Stimulated activated CD8-positive, alpha-beta memory T cell treated with anti-CD3 and anti-CD28 coated beads, Interleukin-4, amount 100 ng/mL, for 24 hours (primary cell): ENCODE measurements at regions not wholly inside any gene's neighbourhood (a gene's known extent, or its start where the extent isn't known, plus 50 kb on each side); places are given as distances from the start of the nearest gene placed in this dataset.

Experiments used
- DNase-seq: peaks from one replicate; pipeline ENCODE4 v3.0.0-alpha.2; 2020; ENCODE audit warnings: low read depth

- no peak for DNase-seq
Measured at GRCh38 chr13:91100944-91101343, 246.5 kb upstream of the MIR17HG start.

- DNase-seq: no peak
Measured at GRCh38 chr13:91101381-91101780, 246.1 kb upstream of the MIR17HG start.

GRCh38 chr13:91105270-91105669 is 242.2 kb upstream of the MIR17HG start:
- no peak for DNase-seq

GRCh38 chr13:91106565-91106964 is 240.9 kb upstream of the MIR17HG start:
- no peak for DNase-seq

- no peak for DNase-seq
Measured at GRCh38 chr13:91108315-91108714, 239.2 kb upstream of the MIR17HG start.

GRCh38 chr13:91111476-91112200 is 235.8 kb upstream of the MIR17HG start:
- no peak for DNase-seq

GRCh38 chr13:91112201-91112923 is 235.1 kb upstream of the MIR17HG start:
- no peak for DNase-seq

GRCh38 chr13:91112924-91113277 is 234.6 kb upstream of the MIR17HG start:
- DNase-seq: no peak

GRCh38 chr13:91115776-91116175 is 231.7 kb upstream of the MIR17HG start:
- DNase-seq: no peak

GRCh38 chr13:91117351-91117750 is 230.1 kb upstream of the MIR17HG start:
- DNase-seq: no peak

GRCh38 chr13:91119643-91120042 is 227.8 kb upstream of the MIR17HG start:
- no peak for DNase-seq

GRCh38 chr13:91122766-91123165 is 224.7 kb upstream of the MIR17HG start:
- no peak for DNase-seq

- DNase-seq: no peak
Measured at GRCh38 chr13:91123456-91124127, 223.9 kb upstream of the MIR17HG start.

GRCh38 chr13:91126806-91127205 is 220.7 kb upstream of the MIR17HG start:
- no peak for DNase-seq

- DNase-seq: no peak
Measured at GRCh38 chr13:91127995-91128394, 219.5 kb upstream of the MIR17HG start.

GRCh38 chr13:91132381-91132780 is 215.1 kb upstream of the MIR17HG start:
- no peak for DNase-seq

GRCh38 chr13:91132786-91133185 is 214.7 kb upstream of the MIR17HG start:
- DNase-seq: no peak

GRCh38 chr13:91133941-91134802 is 213.3 kb upstream of the MIR17HG start:
- DNase-seq: no peak

GRCh38 chr13:91134803-91135184 is 212.7 kb upstream of the MIR17HG start:
- DNase-seq: no peak

- no peak for DNase-seq
Measured at GRCh38 chr13:91135376-91135775, 212.1 kb upstream of the MIR17HG start.

GRCh38 chr13:91135968-91136367 is 211.5 kb upstream of the MIR17HG start:
- DNase-seq: no peak

- no peak for DNase-seq
Measured at GRCh38 chr13:91136806-91137205, 210.7 kb upstream of the MIR17HG start.
